Astrocyte (in vitro differentiated cells and primary cell): ENCODE measurements at regions not wholly inside any gene's neighbourhood (a gene's known extent, or its start where the extent isn't known, plus 50 kb on each side); places are given as distances from the start of the nearest gene placed in this dataset.

Experiments
- CTCF ChIP-seq: IDR thresholded peaks from 2 replicates; pipeline ENCODE4 v1.5.1; 2011; ENCODE audit warnings: low read depth, mild to moderate bottlenecking, inconsistent platforms, low read length, moderate library complexity; ENCODE audit not compliant: insufficient read depth
- EZH2 ChIP-seq: IDR thresholded peaks from 2 replicates; pipeline ENCODE4 v1.6.1; 2012; ENCODE audit warnings: mild to moderate bottlenecking, low read length, inconsistent platforms; ENCODE audit not compliant: insufficient read depth

GRCh38 chr6:81561731-81562130, 190.8 kb downstream of the TENT5A start:
- TF ChIP-seq CTCF (no peak), EZH2 (no peak)
